Suppressor macrophage treated with lipopolysaccharide for 1 hour (primary cell): ENCODE measurements at regions not wholly inside any gene's neighbourhood (a gene's known extent, or its start where the extent isn't known, plus 50 kb on each side); places are given as distances from the start of the nearest gene placed in this dataset.
"Not testable (repeated sequence)": the region's sequence is repeated elsewhere in the genome, so short reads cannot be mapped to it uniquely, and the experiment has no call there.

ENCODE experiments used
- DNase-seq, 3 donors: peaks; one replicate each; pipeline ENCODE4 v3.0.0-alpha.2; 2020 to 2022

DNA sequence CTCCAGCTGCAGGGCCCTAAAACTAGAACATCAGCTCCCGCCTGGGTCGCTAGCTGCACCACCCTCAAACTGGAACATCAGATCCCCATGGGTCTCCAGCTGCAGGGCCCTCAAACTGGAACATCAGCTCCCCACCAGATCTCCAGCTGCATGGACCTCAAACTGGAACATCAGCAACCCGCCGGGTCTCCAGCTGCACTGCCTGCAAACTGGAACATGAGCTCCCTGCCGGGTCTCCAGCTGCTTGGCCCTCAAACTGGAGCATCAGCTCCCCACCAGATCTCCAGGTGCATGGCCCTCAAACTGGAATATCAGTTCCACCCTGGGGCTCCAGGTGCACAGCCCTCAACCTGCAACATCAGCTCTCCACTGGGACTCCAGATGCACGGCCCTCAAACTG, 82.7 kb downstream of the TFRC start:
- not testable (repeated sequence) for DNase-seq

DNA sequence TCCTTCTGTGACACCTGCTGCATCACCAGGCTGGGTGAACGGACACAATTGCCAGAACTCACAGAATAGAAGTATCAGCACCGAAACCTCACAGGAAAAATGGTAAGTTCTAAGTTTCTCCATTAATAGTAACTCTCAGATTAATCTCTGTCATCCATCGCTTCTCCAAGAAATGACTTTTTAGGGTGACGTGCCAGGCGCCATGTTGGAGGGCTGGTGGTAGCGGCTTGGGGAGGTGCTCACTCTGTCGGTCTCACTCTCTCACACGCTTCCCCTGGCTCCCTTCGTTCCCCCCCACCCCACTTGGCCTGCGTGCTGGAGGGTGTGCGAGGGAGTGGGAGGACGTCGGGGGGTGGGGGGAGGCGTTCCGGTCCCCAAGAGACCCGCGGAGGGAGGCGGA, 85.6 kb downstream of the TFRC start:
- not testable (repeated sequence) for DNase-seq

DNA sequence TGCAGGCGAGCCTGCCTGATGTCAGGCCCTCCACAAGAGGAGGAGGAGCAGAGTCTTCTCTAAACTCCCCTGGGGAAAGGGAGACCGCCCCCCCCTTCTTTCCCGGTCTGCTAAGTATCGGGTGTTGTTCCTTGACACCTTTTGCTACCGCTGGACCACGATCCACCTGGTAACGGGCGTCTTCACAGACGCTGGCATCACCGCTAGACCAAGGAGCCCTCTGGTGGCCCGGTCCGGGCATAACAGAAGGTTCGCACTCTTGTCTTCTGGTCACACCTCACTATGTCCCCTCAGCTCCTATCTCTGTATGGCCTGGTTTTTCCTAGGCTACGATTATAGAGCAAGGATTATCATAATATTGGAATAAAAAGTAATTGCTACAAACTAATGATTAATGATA, 86.0 kb upstream of the TNK2 start:
- DNase-seq: peak; percentile 36 to 64 (median 52)

DNA sequence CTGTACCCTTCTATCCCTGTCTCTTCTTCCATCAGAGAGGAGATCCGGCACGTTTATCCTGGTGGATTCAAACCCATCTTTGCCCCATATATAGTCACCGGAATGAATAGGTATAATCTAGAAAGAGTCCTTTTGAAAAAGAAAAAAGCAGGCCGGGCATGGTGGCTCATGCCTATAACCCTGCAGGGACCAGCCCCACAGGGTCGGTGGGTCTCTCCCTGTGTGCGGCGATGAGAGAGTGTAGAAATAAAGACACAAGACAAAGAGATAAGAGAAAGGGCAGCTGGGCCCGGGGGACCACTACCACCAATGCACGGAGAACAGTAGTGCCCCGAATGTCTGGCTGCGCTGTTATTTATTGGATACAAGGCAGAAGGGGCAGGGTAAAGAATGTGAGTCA, 85.3 kb upstream of the TNK2 start:
- DNase-seq: not testable (repeated sequence)

DNA sequence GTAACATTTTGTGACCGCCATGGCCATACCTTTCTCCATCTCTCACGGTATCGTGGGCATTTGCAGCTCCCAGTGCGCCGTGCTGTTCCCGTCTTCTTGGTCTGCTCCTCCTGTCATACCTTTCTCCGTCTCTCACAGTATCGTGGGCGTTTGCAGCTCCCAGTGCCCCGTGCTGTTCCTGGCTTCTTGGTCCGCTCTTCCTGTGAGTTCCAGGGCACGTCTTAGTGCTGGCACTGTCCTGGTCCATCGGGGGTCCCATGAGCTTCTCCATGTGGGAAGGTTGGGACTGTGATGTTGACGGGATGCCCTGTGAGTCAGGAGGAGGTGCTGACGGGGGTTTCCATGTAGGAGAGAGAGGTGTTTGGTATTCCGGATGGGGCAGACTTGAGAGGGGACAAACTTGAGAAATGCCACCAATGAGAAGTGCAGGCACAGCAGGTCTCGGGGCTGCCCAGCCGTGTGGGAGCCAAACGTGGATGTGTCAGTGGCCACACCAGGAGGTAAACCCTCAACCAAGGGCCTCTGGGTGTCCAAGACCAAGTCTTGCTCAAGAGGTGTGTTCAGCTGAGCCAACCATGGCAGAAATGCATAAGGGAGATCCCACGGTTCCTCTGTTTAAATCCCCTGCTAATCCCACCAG, 84.7 kb upstream of the TNK2 start:
- DNase-seq: not testable (repeated sequence)

DNA sequence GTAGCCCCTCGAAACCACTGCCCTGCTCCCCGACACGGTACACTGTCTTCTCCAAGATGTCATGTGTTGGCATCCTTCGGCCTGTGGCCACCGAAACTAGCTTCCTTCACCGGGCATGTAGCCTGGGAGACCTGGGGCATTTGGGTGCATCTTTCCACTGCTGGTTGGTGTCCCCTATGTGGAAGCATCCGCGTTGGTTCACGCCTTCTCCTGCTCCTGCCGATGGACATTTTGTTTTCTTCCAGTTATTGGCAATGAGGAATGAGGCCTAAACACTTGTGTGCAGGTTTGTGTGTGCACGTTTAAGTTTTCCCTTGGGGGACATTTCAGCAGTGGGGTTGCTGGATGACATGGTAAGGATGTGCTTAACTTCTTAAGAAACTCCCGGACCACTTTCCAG, 83.6 kb upstream of the TNK2 start:
- DNase-seq: not testable (repeated sequence)

DNA sequence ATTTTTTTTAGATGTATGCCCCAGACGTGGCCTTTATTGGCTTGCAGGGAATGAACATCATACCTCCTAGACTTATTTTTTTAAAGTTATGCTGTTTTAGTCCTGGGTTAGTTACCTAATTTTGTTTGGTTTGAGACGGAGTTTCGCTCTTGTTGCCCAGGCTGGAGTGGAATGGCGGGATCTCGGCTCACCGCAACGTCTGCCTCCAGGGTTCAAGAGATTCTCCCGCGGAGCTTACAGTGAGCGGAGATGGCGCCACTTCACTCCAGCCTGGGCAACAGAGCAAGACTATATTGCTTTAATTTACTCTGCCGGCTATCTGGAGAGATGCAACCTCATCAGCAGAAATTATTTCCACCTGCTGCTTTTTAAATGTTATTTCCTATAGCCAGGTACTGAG, 82.9 kb upstream of the TNK2 start:
- DNase-seq: not testable (repeated sequence)

DNA sequence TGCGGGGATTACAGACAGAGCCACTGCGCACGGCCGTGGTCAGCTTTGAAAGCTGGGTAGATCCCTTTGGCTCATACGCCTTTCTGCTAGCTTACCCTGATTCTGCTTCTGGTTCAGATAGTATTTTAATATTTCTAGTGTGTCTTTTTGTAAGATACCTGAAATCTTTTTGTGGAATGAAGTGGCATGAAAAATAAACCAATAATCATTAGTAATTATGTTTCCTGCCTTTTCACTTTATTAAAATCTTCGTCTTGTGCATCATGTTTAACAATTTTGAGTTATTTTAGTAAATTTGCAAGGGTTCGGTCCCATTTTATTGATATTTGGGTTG, 82.5 kb upstream of the TNK2 start:
- DNase-seq: not testable (repeated sequence)

DNA sequence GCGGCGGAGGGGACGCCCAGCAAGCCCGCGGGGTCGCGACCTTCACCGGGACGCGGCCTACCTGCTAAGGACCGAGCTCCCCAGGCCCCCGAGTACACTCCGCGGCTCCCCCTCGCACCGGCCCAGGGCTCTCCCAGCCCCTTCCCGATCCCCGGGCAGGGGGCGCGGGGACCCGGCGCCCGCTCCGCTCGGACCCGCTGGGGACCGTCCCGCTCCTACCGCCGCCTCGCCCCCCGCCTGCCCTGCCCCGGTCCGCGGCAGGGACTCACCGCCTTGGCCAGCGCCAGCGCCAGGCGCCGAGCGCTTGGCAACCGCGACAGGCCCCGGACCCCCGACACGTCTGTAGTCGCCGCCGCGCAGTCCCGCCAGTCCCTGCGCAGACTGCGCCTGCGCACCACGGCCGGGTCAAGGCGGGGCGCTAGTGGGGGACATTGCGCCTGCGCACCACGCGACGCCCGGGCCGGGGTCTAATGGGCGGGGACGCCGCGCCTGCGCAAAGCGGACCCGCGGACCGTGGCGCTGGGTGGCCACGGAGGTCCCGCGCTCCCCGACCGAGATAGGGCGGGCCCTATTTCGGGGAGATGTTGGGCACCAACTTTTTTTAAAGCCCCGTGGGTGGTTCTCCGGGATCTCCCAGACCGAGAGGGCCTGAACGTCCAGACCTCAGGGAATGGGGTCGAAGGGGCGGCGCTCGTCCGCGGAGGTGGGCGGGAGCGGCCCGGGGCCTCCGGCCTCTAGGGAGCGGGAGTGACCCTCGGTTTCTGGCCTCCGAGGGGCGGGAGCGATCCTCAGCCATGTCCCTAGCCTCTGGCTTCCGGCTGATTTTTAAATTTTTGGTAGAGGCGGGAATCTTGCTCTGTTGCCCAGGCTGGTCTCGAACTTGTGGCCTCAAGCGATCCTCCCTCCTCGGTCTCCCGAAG, 81.8 kb upstream of the TNK2 start:
- peak; percentile 94 to 96 (median 95) for DNase-seq

DNA sequence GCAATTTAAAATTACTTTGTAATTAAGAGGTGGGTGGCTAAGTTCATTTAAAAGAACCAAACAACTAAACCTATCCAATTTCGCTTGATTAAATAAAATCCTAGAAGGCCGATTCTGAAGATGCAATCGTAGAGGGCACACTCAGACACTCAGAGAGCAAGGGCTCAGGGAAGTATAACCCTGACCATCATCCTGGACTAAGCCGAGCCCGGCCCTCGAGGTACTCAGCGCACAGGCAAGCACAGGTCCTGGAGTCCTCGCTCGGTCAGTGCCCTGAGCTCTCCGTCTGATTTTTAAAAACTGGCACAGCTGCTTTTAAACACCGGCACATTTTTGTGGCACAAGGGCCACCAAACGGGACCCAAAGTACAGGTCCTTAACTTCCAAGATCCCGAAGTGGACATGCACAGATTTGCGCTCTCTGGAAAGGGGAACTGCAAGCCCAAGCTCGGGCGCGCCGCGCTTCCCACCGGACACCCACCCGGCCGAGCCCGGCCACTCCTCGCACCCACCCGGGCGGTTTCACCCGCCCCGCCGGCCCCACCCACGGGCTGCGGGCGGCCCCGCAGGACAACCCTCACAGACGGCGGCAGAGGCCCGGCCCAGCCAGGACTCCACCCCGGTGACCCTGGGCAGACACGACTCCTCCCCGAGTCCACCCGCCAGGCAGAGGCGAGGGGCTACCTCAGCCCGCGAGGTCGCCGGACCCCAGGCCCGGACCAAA, 81.0 kb upstream of the TNK2 start:
- DNase-seq: peak; percentile 35 to 70 (median 55)

DNA sequence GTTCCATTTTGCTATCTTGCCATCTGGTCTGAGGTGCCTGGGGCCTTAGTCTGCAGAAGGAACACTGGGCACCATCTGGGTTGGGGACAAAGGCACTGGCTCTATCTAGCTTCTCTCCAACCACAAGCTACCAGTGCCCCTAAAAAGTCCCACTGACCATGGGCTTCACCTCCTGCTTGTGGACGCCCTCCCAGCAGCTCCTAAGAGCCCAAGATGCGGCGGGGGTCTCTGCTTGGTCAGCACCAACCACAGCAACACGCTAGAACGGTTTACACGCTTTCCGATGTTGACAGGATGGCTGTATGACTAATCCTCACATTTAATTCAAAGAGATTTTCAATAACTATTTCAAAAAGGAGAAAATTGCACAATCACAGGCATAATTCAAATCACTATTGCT, 80.4 kb upstream of the TNK2 start:
- DNase-seq: not testable (repeated sequence)

DNA sequence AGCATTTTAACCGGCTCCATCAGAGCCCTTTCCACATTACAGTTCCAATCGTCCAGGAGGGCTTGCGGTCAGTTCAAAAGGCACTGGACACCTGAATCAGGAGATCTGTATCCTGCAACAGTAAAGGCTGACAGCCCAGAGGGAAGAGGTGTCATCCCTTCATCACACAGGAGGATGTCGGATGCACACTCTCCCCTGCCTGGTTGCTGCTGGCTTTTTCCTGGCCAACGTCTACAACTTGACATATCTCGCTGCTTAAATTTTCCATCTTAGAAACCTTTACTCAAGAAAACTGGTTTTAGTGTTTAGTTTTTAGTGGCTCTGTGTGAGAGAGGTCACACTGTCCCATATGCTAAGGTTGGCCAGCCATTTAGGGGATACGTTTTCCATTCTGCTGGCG, 78.7 kb upstream of the TNK2 start:
- DNase-seq: not testable (repeated sequence)

DNA sequence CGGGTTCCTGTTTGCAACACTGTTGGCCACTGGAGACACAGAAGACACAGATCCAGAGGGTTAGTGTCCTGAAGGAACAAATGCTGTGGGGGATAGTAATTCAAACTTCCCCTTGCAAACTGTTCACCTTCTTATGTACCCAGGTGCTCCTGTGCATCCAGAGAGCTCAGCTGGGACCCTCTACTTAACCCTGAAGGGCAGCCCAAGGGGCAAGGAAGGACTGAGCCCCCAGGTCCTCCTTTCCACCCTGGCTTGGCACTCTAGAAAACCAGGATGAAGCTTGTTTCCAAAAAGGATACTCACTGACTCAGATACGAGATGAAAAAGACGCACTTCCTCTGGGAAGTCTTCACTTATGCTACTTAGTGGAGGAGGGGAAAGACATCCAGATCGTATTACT, 78.2 kb upstream of the TNK2 start:
- not testable (repeated sequence) for DNase-seq

DNA sequence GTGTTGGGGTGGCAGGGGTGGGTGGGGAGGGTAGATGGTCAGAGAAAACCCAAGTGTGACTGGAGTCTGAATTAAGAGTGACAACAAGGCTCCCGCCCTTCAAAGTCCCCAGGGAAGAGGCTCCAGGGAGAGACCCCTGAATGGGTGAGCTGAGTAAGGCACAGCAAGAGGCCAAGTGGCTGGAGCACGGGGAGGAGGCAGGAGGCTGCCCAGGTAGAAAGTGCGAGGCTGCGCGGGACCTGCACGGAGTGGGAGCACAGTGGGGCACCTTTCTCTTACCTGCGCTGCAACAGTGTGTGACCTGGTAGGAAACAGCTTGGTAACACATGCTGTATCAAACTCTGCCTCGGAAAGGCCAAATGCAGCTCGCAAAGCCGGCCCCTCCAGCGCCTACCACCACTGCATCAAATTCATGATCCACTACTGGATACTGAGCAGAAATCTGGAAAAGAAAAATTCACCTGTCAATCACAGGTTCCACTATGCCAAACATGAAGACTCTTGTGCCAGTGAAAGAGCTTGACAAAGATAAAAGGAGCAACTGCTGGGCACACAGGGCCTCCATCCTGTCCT, 77.1 kb upstream of the TNK2 start:
- not testable (repeated sequence) for DNase-seq

DNA sequence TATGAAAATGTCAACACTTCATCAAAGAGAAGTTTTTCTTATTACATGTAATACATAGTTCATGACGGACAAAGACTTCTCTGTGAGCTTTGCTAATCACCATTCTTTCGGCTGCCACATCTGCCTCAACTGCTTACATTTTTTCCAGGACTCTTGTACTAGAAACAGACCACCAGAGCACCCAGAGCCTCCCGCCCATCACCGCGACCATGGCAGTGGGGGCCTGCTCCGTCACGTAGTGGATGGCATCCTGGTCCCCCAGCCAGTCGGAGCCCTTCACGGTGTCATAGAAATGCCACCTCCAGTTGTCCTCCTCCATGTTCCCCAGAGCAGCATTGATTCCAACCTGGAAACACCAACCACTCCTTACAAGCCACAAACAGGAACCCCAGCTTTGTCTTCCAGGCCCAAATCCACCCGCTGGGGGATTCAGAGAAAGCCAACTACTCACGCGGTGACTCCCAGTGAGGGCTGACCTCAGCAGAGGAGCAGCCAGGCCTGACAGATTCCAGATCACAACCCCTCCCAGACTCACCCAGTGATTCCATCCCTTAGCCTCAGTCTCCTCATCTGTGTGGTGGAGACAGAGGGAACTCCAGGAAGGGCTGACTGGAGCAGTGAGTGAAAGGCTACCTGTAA, 76.2 kb upstream of the TNK2 start:
- DNase-seq: not testable (repeated sequence)

DNA sequence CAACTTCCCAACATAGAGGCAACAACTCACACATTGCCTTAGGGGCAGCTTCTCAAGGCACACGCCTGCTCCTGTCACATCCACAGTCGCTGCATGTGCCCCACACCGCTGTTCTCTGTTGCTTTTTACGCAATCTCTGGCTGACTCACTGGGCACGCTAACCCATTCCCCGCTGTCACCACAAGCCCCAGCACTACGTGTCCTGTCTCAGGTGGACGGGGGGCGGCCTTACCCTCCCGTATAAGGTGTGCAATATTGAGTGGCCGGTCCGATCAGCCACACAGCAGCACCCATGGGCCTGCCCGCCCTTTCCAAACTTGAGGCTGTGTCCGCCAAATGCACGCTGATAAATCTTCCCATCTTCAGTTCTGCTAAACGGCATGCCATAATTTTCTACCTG, 75.5 kb upstream of the TNK2 start:
- peak in 1 of 3 donors; percentile 15 for DNase-seq

DNA sequence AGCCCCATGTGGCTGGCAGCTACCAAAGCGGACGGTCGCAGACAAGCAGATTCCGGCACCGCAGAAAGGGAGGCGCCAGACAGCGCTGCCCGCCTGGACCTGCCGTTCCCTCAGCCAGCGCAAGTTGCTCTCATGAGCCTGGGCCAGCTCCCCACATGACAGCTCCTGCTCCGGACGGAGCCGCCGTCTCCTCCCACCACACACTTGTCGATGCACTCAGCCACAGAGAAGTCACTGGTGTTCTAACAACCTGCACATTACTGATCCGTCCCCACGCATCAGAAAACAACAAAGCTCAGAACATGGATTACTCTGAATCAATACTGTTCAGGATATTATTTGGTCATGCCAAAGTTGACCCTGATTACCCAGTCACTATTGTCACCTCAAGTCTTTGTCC, 74.4 kb upstream of the TNK2 start:
- not testable (repeated sequence) for DNase-seq

DNA sequence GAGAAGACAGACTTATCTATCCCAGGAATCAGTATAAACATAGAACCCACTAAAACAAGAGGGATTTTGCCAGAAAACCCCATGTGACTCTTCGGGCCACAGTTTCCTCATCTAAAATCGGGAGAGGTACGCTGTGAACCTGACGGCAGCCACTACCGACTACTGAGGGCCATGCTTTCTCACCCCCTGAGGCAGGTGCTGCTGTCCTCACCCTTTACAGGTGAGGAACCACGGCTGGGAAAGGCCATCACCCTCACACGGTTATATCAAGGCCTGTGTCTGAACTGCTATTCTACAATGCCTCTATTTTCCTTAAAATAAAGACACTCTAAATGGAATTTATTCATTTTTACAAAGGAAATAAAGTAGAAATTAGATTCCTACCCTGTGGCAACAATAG, 73.4 kb upstream of the TNK2 start:
- not testable (repeated sequence) for DNase-seq

DNA sequence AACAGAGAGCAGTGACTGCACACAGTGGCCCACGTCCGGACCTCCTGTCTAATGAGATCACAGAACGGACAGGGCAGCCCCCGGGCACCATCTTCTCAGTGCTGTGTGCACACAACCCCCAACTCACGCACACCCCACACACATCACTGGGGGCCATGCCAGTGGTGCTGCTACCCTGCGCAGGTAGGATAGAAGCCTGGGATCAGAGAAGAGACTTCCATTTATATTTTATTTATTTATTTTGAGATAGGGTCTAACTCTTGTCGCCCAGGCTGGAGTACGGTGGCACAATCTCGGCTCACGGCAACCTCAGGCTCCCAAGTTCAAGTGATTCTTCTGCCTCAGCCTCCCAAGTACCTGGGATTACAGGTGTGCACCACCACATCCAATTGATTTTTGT, 71.5 kb upstream of the TNK2 start:
- not testable (repeated sequence) for DNase-seq

DNA sequence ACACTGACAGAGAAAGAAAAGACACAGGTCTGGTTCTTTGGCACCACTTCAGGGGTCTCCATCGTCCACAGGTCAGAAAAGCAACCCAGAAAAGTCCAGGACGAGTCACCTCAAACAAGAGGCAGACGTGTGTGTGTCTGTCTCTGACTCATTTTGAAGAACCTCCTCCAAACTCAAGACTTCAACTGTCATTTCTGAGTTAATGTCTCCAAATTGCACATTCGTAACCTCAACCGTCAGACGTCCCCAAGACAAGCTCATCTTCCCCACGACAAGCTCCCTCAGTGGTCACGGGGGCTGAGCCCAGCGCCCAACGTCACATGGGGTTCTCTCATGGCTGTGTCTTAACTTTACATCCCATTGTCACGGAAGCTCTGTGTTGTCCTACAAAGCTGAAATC, 70.2 kb upstream of the TNK2 start:
- not testable (repeated sequence) for DNase-seq

DNA sequence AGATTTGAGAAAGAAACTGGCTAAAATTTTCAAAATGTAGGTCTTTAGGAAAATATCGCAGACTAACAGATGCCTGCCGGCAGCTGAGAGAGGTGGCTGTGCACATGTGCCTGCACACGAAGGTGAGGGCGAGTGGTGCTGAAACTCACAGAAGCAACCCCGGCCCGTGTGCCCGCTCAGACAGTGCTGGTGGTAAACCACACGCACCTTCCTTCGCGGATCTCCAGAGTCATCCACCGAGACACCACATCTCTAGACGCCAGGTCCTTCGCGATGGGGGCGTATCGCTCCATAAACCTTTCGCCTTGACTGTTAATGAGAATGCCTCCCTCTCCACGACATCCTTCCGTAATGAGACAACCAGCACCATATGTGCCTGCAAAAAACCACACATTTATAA, 68.5 kb upstream of the TNK2 start:
- not testable (repeated sequence) for DNase-seq

DNA sequence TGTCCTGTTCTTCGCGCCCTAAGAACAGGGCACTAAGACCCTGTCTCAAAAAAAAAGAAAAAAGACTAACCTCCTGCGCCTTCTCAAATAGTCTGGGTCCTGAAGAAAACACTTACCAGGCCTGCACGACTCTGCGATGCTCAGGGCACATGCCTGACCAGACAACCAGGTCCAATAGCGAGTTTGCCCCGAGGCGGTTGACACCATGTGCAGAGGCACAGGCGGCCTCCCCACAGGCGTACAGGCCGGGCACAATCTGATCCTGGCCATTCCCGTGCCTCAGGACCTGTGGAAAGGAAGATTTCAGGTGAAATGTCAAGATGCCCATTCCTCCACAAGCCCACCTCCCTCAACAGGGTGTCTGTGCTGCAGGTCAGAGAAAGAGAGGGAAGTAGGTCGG, 65.9 kb upstream of the TNK2 start:
- DNase-seq: not testable (repeated sequence)

DNA sequence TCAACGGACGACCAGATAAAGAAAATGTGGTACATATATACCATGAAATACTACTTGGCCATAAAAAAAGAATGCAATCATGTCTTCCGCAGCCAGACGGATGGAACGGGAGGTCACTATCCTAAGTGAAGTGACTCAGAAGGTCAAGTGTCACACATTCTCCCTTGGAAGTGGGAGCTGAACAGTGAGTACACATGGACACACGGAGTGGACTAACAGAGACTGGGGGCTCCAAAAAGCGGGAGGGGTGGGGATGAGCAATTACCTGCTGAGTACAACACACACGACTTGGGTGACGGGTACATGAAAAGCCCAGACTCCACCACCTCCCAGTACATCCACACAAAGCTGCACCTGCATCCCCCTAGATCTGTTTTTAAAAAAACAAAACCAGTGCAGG, 62.5 kb upstream of the TNK2 start:
- not testable (repeated sequence) for DNase-seq
